ENCODE measurements at regions not wholly inside any gene's neighbourhood (a gene's known extent, or its start where the extent isn't known, plus 50 kb on each side); places are given as distances from the start of the nearest gene placed in this dataset.

GRCh38 chr6:167507376-167507945 is 182.6 kb downstream of the TTLL2 start:
- no peak for TF ChIP-seq CTCF (IDR thresholded peaks at IDR 0.05)
- TF ChIP-seq POLR2A (IDR thresholded peaks at IDR 0.05): no peak
